ENCODE measurements at regions not wholly inside any gene's neighbourhood (a gene's known extent, or its start where the extent isn't known, plus 50 kb on each side); places are given as distances from the start of the nearest gene placed in this dataset.

DNA sequence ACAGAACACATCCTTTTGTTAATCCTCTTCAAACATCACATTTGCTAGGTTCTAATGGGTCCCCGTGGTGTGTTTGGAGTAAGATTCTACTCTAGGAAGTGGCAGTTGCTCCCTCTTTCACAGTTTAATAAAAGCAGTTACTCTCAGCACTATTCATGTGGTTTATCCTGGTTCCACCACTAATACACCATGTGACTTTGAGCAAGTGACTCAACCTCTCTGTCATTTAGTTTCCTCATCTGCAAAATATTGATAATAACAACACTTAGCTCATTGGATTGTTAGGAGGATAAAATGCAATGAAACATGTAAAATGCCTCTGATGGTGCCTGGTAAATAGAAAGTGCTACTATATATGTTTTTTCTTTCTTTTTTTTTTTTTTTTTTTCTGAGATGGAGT, 488.0 kb upstream of the NOX3 start:
- Histone ChIP-seq H3K36me3 (no peaks in the 10 kb centered on the region), H3K9me3 (peaks cover 0 to 8% (median 3%) of the 10 kb centered on the region in 4 donors), H3K27ac (no peak overlapping the region), H3K4me3 (no peak overlapping the region), H3K4me1 (peaks cover 0 to 8% (median 4%) of the 10 kb centered on the region in 4 donors), H3K27me3 (no peaks in the 10 kb centered on the region)
- TF ChIP-seq POLR2A (IDR thresholded peaks at IDR 0.05) (no peak), EP300 (IDR thresholded peaks at IDR 0.05) (no peak)
- WGBS, 2 donors, result 79 to 87% methylated on average over 1 of the region's 1 CpG
- intact Hi-C loops (cut with DNase I), result no loop called here
- no peak for DNase-seq

DNA sequence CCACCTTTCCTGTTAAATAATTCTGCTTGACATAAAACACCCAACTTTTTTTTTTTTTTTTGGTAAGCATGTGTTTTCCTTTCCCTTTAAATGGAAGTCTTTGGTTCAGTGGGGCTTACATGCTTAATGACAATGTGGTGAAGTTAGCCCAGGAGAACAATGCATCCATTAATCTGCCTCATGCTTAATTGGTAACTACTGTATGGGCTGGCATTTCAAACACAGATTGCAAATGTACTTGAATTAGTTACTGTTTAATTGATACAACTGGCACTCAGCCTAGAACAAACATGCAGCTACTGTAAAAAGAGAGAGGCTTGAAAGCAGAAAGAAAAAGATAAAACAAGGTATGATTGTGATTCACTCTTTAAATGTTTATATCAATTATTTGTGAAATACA, 483.6 kb upstream of the NOX3 start:
- intact Hi-C loops (cut with DNase I), result no loop called here
- Histone ChIP-seq H3K27ac (no peak overlapping the region), H3K27me3 (no peaks in the 10 kb centered on the region), H3K4me1 (peaks cover 0 to 8% (median 4%) of the 10 kb centered on the region in 4 donors), H3K36me3 (no peaks in the 10 kb centered on the region), H3K4me3 (no peak overlapping the region), H3K9me3 (no peaks in the 10 kb centered on the region)
- no peak for DNase-seq
- no peak for TF ChIP-seq POLR2A (IDR thresholded peaks at IDR 0.05)
- no peak for TF ChIP-seq EP300 (IDR thresholded peaks at IDR 0.05)
- TF ChIP-seq, protein P1, sequence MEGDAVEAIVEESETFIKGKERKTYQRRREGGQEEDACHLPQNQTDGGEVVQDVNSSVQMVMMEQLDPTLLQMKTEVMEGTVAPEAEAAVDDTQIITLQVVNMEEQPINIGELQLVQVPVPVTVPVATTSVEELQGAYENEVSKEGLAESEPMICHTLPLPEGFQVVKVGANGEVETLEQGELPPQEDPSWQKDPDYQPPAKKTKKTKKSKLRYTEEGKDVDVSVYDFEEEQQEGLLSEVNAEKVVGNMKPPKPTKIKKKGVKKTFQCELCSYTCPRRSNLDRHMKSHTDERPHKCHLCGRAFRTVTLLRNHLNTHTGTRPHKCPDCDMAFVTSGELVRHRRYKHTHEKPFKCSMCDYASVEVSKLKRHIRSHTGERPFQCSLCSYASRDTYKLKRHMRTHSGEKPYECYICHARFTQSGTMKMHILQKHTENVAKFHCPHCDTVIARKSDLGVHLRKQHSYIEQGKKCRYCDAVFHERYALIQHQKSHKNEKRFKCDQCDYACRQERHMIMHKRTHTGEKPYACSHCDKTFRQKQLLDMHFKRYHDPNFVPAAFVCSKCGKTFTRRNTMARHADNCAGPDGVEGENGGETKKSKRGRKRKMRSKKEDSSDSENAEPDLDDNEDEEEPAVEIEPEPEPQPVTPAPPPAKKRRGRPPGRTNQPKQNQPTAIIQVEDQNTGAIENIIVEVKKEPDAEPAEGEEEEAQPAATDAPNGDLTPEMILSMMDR (IDR thresholded peaks at IDR 0.05), result no peak
- no peak for TF ChIP-seq POLR2AphosphoS5 (IDR thresholded peaks at IDR 0.05)

DNA sequence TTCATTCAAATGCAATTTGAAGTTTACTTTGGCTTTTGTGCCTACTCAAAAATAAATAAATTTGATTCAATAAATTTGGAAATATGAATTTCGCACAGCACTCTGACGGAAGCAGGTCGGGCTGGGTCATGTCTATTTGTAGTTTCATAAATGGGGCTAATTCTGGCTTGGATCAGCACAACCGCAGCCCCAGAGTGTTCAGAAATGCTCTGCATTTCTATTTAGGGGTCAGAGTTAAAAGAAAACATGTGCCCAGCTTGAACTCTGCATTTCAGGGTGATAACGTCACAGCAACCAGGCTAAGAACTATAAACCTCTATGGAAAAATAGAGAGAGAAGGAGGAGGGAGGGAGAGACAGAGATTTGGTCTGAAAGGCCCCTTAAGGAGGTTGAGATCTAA, 480.9 kb upstream of the NOX3 start:
- H3K9me3 ChIP-seq, result no peaks in the 10 kb centered on the region
- TF ChIP-seq POLR2A (IDR thresholded peaks at IDR 0.05), result no peak
- TF ChIP-seq EP300 (IDR thresholded peaks at IDR 0.05), result no peak
- TF ChIP-seq, protein P1 (IDR thresholded peaks at IDR 0.05), result no peak
- TF ChIP-seq POLR2AphosphoS5 (IDR thresholded peaks at IDR 0.05), result no peak
- H3K4me3 ChIP-seq, result no peak overlapping the region
- no peaks in the 10 kb centered on the region for H3K36me3 ChIP-seq
- intact Hi-C loops (cut with DNase I), result no loop called here
- WGBS, 2 donors, result 88 to 92% methylated on average over 5 of the region's 5 CpGs
- H3K4me1 ChIP-seq, result peaks cover 0 to 8% (median 4%) of the 10 kb centered on the region in 4 donors
- H3K27me3 ChIP-seq, result no peaks in the 10 kb centered on the region
- no peak for DNase-seq
- no peak overlapping the region for H3K27ac ChIP-seq

DNA sequence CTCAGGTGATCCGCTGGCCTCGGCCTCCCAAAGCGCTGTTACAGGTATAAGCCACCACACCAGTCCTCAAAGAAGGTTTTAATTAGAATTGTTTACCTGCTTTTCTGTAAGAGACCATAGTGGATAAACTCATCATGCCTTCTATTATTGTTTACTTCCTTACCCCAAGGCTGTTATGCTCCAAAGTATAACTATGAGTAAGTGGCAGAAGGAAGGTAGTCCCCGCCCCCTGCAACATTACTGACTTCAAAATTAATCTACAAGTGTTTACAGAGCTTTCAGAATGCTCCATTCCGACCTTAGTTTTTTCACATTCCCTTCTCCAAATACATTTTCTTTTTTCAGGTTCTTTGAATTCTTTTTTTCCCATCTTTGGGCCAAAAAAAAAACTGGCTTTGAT, 480.5 kb upstream of the NOX3 start:
- TF ChIP-seq EP300 (IDR thresholded peaks at IDR 0.05) (no peak), POLR2AphosphoS5 (IDR thresholded peaks at IDR 0.05) (no peak), POLR2A (IDR thresholded peaks at IDR 0.05) (no peak)
- TF ChIP-seq, protein P1 (IDR thresholded peaks at IDR 0.05), result no peak
- Histone ChIP-seq H3K4me3 (no peak overlapping the region), H3K9me3 (no peaks in the 10 kb centered on the region), H3K27me3 (no peaks in the 10 kb centered on the region), H3K4me1 (peaks cover 0 to 8% (median 4%) of the 10 kb centered on the region in 4 donors), H3K27ac (no peak overlapping the region), H3K36me3 (no peaks in the 10 kb centered on the region)
- intact Hi-C loops (cut with DNase I), result no loop called here
- WGBS, 2 donors, result 89 to 94% methylated on average over 5 of the region's 5 CpGs
- DNase-seq, result no peak

DNA sequence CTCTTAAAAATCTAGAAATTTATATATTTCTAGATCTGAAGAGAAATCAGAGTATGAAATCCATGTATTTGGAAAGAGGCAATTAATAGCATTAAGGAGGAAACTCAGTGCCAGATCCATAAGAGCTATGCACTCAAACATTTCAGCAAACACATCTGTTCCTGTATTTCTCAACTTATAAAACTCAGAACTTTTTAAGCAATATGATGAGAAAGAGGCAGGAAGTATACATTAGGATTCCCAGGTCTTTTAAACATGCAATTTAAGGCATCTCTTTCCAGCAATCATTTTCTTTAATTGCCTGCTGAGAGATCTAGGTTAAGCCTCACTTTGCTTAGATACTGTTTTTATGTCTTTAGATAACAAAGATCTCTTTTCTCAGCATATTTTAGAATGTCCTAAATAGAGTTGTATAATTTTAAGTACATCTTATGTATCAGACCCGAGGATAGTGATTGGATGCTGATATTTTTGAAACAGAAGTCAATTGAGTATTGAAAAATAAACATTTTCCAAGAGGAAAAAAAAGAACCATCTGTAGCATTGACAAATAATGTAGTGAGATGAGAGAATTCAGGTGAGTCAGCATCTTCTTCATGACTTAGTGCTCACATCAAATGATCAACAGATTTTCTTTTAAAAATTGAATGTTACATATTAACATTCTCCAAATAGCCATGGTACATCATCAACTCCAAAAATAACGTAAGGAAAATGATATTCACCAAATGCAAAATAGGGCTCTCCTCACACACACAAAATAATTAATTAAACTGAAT, 461.4 kb upstream of the NOX3 start:
- no peaks in the 10 kb centered on the region for H3K36me3 ChIP-seq
- no peaks in the 10 kb centered on the region for H3K9me3 ChIP-seq
- TF ChIP-seq, protein P1 (IDR thresholded peaks at IDR 0.05), result no peak
- no peak for TF ChIP-seq POLR2AphosphoS5 (IDR thresholded peaks at IDR 0.05)
- TF ChIP-seq POLR2A (IDR thresholded peaks at IDR 0.05), result no peak
- TF ChIP-seq EP300 (IDR thresholded peaks at IDR 0.05), result no peak
- intact Hi-C loops (cut with DNase I), result no loop called here
- WGBS, 2 donors, result 70 to 73% methylated on average over 2 of the region's 2 CpGs
- H3K4me1 ChIP-seq, result no peaks in the 10 kb centered on the region
- no peak for DNase-seq
- no peak overlapping the region for H3K27ac ChIP-seq
- no peak overlapping the region for H3K4me3 ChIP-seq
- no peaks in the 10 kb centered on the region for H3K27me3 ChIP-seq

Measured in sigmoid colon (tissue), 6 donors.